CD4-positive, alpha-beta T cell treated with Interferon gamma for 1 hour (primary cell): ENCODE measurements at regions not wholly inside any gene's neighbourhood (a gene's known extent, or its start where the extent isn't known, plus 50 kb on each side); places are given as distances from the start of the nearest gene placed in this dataset.
"Not testable (repeated sequence)": the region's sequence is repeated elsewhere in the genome, so short reads cannot be mapped to it uniquely, and the experiment has no call there.

Experiments used
- DNase-seq: peaks from one replicate; pipeline ENCODE4 v3.0.0-alpha.2; 2020

GRCh38 chr2:125371867-125372266 is 1284.1 kb upstream of the GYPC start:
- no peak for DNase-seq

- DNase-seq: no peak
These were observed 1282.7 kb upstream of the GYPC start for GRCh38 chr2:125373293-125373692.

DNA sequence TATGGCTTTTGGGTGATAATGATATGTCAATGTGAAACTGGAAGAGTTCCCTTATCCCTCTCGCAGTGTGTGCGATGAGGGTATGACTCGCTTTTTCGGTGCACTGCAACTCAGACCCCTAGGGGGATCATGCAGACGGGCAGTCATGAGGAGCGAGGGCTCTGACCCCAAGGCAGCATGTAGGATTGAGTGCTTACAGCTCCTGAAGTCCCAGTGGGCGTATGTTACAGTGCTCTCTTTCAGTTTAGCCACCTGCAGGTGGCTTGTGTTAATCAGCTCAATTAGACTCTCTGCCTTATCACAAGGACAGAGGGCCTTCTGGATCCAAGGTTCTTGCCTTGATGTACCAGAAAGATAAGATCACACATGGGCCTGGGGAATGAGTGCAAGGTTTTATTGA is 1269.9 kb upstream of the GYPC start:
- DNase-seq: no peak

DNA sequence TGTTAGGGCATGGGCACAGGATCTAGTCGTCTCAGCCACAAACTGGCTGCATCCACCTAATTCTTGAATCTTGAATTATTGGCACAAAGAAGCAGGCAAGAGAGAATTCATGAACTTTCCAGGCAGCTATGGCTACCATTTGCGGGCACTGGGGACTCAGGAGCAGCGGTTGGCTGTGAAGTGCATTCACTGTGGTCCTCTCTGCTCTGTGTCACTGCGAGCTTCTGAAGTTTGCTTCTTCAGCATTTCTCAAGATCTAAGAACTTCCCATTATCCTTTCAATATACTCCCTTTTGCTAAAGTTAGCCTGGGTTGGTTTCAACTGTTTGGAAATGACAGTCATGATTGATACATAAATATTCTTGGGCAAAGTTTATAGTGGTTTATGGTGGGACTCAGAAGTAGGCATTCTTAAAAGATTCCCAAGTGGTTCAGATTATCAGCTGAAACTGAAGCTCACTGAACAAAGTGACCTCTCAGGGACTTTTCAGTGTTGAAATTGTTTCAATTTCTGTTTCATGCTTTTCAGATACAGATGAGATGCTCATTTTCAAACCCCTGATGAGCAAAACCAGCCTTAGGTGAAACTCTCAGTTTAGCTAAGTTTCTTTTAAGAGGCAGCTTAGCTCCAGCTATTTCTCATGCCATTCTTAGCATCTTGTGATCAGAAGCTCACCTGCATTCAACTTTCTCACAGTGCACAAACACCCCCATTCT is 1258.3 kb upstream of the GYPC start:
- DNase-seq: no peak

DNA sequence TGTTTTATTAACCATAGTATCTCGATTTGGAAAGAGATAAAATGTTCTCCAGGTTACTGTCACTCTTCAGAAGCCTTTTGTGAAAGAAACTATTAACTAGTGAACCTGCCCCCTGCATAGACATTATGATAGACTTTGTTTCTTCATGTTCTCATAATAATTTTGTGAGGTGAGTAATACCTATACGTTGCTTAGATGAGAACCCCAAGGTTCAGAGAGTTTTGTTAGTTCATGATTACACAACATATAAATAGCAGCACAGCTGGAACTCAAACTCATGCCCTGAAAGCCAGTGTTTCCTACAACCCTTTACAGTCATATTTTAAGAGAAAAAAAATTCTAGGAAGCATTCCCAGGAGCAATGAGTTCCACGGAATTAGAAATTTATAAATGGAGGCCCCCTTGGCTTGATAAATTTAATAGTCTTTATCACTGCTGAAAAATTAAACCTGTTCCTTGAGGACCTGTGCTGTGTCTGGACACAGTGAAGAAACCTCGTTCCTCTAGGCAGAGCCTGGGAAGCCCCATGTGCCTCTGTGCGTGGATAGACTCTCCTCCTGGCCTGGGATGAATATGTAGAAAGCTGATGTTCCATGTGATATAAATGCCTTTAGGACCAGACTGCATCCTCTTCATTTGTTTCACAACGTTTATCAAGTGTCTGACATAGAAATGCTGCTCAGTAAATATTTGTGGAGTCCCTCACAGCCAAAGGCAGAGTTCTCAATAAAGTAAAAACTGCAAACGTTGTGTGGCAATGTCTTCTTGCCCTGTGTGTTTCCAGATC is 1257.0 kb upstream of the GYPC start:
- DNase-seq: no peak

DNA sequence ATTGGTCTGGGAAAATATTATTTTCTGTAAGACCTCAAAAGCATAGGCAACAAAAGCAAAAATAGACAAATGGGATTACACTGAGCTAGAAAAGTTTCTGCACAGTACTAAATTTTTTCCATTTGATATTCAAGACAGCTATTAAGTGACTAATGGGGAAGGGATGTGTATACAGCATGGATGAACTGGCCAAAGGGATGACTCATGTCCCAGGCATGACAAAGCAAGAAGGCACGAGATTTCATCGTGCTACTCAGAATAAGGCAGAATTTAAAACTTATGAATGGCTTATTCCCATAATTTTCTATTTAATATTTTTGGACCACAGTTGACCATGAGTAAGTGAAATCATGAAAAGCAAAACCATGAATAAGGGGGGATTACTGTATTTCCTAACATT is 1250.1 kb upstream of the GYPC start:
- DNase-seq: no peak

DNA sequence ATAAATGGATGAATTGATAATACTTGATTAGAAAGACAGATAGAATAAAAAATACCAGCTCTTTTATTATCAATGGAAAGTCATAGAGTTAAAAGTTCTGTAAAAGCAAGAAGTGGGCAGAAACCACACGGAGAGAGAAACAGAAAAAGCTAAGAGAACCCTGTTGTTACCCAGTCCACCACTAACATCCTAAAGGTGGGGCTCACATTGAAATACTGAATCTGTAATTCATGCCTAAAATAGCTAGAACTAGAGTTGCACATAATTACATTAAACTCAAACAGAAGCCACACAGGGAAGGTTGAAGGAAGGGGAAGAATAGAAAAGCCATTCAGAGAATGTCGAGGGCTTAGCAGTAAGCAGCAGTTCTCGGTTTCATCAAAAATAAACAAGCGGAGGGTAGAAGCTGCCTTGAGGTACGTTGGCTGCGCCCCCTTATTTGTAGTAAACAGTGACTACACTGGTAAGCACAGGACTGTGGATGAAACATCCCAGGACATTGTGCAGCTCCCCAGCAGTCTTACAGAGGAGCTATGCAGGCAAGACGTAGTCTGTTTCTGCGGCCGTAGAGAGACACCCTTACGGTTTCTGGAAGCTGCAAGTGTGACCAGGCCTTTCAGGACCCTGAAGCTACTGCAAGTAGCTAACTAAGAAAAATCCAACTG is 1247.0 kb upstream of the GYPC start:
- no peak for DNase-seq

GRCh38 chr2:125418483-125418882 is 1237.5 kb upstream of the GYPC start:
- no peak for DNase-seq

DNA sequence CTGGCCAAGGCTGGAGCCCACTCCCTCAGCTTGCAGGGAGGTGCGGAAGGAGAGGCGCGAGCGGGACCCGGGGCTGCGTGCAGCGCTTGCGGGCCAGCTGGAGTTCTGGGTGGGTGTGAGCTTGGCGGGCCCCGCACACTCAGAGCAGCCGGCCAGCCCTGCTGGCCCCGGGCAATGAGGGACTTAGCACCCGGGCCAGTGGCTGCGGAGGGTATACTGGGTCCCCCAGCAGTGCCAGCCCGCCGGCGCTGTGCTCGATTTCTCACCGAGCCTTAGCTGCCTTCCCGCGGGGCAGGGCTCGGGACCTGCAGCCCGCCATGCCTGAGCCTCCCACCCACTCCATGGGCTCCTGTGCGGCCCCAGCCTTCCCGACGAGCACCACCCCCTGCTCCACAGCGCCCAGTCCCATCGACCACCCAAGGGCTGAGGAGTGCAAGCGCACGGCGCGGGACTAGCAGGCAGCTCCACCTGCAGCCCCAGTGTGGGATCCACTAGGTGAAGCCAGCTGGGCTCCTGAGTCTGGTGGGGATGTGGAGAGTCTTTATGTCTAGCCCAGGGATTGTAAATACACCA is 1233.7 kb upstream of the GYPC start:
- DNase-seq: not testable (repeated sequence)

DNA sequence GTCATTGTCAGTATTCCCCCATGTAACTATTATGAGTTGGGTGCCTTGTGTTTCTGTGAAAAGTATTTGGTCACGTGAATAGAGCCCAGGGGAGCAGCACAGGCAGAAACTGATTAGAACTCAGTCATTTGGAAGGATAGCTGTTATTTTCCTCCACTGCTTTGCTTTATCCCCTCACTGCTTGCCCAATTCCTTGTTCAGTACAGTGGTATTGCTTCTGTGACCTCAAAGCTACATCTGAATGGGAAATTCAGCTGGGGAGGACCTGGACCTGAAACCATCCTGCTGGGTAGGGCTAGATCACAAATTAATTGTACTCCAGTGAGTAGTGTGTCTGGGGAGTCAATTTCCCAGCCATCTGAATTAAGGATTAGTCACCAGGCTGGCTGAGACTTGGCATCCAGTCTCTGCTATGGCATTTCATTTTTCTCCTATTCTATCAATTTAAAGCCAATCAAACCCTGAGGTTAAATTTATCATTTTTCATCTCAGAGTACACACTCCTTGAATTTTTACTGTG is 1231.6 kb upstream of the GYPC start:
- no peak for DNase-seq

GRCh38 chr2:125427721-125428315 is 1228.1 kb upstream of the GYPC start:
- no peak for DNase-seq

DNA sequence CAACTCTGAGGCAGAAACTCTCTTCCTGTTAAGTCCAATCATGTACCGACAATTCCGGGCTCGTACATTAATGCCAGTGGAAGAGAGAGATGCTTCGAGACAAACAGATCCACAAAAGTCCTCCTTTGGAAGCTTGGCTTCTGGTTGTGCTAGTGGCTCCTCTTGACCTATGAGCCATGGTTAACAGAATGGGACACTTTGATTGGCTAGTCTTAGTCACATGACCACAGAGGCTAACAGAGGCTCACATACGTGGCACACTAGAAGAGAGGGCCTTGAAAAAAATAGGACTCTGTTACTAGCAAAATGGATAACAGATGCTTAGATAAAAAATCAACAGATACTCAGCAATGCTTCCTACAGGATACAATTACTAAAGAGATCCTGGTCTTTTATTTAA is 1211.9 kb upstream of the GYPC start:
- DNase-seq: no peak

DNA sequence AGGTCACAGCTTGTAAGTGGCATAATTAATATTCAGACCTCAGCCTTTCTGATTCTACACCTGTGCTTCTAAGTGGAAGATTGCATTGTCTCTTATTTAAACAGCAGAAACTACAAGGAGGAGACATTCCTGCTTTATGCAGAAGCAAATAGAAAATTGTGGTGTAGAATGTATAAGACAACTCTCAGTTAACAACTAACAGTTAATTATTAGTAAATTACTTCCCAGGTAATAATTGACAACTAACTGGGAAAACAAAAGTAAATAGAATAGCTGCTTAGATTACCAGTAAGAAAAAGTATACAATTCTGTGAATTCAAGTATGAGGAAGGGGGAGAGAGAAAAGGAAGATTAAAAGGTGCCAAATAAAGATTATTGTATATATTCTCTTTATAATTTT is 1210.5 kb upstream of the GYPC start:
- no peak for DNase-seq

DNA sequence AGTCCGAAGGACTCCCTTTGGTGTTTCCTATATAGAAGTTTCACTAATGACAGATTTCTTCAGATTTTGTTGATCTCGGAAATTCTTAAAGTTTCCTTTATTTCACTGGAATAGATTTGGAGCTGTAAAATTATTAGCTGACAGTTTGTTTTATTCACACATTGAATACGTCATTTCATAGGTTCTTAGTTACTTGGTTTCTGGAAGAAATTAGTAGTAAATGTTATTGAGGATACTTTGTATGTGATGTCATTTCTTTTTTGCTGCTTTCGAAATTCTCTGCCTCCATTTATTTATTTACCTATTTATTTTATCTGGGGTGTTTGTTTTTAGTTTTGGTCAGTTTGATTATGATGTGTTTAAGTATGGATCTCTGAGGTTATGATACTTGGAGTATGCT is 1205.9 kb upstream of the GYPC start:
- no peak for DNase-seq

GRCh38 chr2:125455110-125455509 is 1200.8 kb upstream of the GYPC start:
- DNase-seq: no peak

DNA sequence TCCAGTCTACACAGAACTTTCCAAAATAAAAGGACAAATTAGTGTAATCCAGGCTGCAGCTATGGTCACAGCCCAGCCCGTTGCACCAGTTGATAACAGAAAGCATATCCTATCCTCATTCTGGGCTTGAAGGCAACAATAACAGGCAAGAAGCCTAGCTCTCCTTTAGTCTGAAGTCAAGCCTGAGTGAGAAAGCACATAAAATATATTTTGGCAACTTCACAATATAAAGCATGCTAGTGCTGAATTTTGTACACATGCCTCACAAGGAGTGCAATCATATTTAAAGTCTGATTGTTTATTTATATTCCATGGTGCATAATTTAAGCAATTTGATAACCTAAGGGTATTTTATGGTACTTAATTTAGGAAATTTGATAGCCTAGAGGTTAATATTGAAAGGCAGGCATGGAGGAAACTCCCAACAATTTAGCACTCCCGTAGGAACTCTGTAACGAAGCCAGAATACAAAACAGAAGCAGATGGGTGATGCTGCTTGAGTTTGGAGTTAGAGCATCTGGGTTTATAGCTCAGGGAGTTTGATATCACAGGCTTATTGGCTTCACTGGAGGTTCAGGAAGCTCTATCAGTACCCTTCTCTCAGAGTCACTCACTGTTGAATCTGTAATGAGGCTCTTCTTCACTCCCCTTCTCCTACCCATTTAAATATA is 1199.1 kb upstream of the GYPC start:
- no peak for DNase-seq

- no peak for DNase-seq
These were observed 1184.0 kb upstream of the GYPC start for GRCh38 chr2:125471963-125472362.

DNA sequence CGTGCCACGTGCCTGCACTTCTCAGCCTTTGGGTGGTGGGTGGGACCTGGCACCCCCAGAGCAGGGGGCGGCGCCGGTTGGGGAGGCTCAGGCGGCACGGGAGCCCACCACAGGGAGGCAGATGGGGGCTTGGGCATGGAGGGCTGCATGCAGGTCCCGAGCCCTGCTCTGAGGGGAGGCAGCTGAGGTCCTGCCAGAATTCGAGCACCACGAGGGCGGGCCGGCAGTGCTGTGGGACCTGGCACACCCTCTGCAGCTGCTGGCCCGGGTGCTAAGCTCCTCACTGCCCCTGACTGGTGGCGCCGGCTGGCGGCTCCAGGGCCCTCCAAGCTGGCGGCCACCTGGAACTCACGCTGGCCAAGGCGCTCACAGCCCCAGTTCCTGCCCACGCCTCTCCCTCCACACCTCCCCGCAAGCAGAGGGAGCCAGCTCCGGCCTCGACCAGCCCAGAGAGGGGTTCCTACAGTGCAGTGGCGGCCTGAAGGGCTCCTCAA is 1176.8 kb upstream of the GYPC start:
- DNase-seq: no peak

DNA sequence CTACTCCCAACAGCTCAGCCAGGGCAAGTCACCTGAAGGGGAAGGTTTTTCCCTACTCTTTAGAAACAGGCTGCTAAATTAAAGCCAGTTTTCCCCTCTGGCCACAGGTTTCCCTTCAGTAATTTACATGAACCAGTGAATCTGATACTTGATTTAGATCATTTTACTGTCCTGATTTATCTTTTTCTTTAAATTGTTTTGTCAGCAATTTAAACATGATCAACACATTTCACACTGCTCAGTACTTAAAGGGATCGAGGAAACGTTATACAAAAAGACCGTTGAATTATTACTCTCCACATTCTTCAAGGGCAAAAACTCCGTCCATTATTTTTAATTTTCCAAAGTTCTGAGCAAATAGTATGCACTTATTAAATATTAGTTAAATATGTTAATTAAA is 1165.7 kb upstream of the GYPC start:
- no peak for DNase-seq

GRCh38 chr2:125491663-125492062 is 1164.3 kb upstream of the GYPC start:
- no peak for DNase-seq

DNA sequence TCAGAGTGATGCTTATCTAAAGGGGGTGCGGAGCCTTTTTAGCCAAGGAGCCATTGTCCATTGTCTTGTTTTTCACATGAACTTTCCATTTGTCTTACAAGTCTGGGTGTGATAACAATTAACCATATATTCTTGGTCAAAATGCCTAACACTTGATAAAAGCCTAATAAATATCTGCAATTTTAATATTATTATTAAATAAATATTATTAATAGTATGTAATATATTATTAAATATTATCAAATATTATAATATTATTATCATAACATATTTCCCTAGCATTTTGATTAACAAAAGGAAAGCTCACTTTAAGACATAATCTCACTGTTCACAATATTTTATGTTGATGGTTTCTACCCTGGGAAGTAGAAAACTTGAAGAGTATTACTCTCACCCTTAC is 1143.6 kb upstream of the GYPC start:
- no peak for DNase-seq

DNA sequence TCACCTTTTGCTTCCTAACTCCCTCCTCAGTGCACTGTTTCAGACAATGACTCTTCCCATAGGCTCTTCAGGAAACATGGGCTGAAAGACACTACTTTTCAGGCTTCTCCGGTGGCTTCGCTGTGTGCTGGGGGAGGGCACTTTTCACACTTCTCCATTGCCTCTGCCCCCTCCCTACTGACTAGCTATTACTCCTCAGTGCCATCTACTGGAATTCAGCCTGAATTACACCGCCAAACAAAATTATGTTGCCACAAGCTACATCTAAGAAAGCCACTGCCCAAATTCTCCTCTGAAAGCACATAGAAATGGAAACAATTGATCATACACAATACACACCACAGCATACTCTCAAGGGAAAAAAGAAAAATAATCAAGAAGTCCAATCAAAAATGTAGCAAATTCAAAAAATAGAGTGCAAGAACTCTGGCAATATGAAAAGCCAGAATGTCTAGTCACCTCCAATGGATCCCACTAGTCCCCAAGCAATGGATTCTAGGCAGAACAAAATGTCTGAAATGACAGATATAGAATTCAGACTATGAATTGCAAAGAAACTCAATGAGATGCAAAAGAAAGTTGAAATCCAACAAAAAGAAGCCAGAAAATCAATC is 1139.4 kb upstream of the GYPC start:
- no peak for DNase-seq
